GM19025 (cell line): ENCODE measurements at regions not wholly inside any gene's neighbourhood (a gene's known extent, or its start where the extent isn't known, plus 50 kb on each side); places are given as distances from the start of the nearest gene placed in this dataset.
"Not testable (repeated sequence)": the region's sequence is repeated elsewhere in the genome, so short reads cannot be mapped to it uniquely, and the experiment has no call there.

Experiments used
- ATAC-seq: cut with Tn5 transposase; IDR thresholded peaks from one replicate; pipeline ENCODE4 v1.9.1; 2021; ENCODE audit warnings: mild to moderate bottlenecking, low read depth, moderate library complexity; ENCODE audit not compliant: unreplicated experiment

- ATAC-seq = no peak
Observed at GRCh38 chr6:50992704-50993625, 174.3 kb downstream of the TFAP2B start.

DNA sequence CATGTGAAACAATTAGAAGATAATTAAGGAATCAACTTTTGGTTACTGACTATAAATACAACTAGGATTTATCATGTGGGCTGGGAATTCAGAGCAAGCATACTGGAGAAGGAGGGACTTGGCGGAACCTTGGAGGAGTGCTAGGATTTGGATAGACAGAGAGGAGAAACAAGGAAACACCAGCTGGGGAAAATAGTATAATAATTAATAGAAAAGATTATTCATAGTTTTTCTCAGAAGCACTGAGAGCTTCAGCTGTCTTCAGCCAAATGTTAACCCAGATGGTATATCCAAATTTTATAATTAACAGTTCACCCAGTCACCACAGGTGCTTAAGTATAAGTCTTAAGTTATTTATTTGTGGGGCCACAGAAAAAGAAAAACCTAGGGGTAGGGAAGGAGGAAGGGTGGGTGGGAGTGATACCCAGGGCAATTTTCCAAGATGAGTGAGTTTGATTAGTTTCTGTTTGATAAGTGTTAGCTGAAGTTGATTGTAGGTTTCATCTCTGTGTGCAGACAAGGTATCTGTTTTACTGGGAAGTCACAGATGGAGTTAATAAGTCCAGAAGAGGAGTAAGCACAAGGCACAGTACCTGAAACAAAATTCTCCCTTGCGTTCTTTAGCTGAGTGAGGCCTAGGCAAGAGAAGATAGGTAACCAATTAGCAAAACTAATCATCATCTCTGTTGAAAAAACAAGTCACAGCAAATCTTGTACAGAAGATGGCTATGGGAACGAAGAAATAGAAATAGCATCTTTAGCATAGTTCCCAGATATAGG, 175.5 kb downstream of the TFAP2B start:
- ATAC-seq = peak; percentile 56

DNA sequence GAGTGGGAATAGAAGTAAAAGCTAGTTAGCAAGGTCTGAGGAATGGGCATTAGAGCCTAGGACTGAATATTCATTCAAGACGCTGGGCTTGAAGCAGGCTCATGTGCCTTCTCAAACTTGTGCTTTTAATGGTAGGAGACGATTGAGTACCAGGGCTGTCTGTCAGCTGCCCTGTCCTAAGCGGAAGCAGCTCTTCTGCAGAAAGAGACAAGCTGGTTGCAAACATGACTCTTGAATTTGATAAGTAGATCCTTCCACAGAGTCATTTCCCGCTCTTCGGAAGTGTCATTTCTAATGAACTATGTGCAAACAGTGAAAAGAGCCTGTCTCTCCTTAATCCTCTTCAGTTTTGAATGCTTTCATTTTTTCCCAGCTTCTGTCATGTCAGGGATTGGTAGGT, 176.4 kb downstream of the TFAP2B start:
- no peak for ATAC-seq

GRCh38 chr6:50998905-50999304, 180.2 kb downstream of the TFAP2B start:
- ATAC-seq = no peak

GRCh38 chr6:51001399-51001798, 182.7 kb downstream of the TFAP2B start:
- no peak for ATAC-seq

DNA sequence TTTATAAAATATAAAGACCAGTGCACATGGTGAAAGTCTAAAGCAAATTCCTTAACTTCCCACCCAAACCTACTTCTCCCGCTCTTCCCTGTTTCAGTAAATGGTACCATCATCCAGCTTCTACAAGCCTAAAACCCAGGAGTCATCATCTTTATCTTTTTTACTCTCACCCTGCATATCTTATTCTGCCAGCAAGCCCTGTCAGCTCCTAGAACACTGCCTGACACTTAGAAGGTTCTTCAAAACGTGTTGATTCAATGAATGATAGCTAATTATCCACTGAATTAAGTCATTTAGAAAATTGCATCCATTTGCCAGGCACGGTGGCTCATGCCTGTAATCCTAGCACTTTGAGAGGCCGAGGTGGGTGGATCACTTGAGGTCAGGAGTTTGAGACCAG, 185.7 kb downstream of the TFAP2B start:
- no peak for ATAC-seq

- ATAC-seq = no peak
Observed at GRCh38 chr6:51005779-51006178, 187.1 kb downstream of the TFAP2B start.

DNA sequence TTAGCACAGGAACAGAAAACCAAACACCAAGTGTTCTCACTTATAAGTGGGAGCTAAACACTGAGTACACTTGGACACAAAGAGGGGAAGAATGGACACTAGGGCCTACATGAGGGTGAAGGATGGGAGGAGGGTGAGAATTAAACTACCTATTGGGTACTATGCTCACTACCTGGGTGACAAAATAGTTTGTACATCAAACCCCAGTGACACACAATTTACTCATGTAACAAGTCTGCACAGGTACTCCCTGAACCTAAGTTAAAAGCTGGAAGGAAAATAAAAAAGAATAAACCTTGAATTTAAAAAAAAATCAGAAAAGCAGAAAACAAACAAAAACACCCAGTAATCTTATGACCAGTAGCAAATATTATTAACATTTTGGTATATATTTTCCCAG, 188.6 kb downstream of the TFAP2B start:
- no peak for ATAC-seq

DNA sequence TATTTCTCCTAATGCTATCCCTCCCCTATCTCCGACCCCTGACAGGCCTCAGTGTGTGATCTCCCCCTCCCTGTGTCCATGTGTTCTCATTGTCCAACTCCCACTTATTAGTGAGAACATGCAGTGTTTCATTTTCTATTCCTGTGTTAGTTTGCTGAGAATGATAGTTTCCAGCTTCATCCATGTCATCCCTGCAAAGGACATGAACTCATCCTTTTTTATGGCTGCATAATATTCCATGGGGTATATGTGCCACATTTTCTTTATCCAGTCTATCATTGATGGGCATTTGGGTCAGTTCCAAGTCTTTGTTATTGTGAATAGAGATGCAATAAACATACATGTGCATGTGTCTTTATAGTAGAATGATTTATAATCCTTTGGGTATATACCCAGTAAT, 190.0 kb downstream of the TFAP2B start:
- ATAC-seq = not testable (repeated sequence)

- no peak for ATAC-seq
Observed at GRCh38 chr6:51013376-51013775, 194.7 kb downstream of the TFAP2B start.

- no peak for ATAC-seq
Observed at GRCh38 chr6:51015394-51015793, 196.7 kb downstream of the TFAP2B start.

GRCh38 chr6:51016489-51016888, 197.8 kb downstream of the TFAP2B start:
- no peak for ATAC-seq

GRCh38 chr6:51019806-51020205, 201.1 kb downstream of the TFAP2B start:
- no peak for ATAC-seq

DNA sequence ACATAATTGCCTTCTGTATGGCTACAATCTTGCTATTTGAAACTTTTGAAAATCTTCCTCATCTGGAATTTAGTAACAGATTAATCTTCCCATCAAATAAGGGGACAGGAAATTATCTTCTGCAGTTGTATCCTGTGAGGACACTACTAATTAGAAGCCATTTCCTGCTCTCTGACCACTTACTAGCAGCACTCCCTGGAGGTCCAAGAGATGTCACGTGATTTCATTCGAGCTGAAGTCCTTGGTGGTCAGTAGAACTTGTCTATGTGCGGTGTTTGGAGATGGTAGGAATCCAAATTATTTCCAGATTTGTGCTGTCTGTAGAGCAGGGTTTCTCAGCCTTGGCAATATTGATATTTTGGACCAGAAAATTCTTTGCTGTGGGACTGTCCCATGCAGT, 202.5 kb downstream of the TFAP2B start:
- no peak for ATAC-seq

- no peak for ATAC-seq
Observed at GRCh38 chr6:51024126-51024525, 205.5 kb downstream of the TFAP2B start.

- no peak for ATAC-seq
Observed at GRCh38 chr6:51025082-51025777, 206.6 kb downstream of the TFAP2B start.

DNA sequence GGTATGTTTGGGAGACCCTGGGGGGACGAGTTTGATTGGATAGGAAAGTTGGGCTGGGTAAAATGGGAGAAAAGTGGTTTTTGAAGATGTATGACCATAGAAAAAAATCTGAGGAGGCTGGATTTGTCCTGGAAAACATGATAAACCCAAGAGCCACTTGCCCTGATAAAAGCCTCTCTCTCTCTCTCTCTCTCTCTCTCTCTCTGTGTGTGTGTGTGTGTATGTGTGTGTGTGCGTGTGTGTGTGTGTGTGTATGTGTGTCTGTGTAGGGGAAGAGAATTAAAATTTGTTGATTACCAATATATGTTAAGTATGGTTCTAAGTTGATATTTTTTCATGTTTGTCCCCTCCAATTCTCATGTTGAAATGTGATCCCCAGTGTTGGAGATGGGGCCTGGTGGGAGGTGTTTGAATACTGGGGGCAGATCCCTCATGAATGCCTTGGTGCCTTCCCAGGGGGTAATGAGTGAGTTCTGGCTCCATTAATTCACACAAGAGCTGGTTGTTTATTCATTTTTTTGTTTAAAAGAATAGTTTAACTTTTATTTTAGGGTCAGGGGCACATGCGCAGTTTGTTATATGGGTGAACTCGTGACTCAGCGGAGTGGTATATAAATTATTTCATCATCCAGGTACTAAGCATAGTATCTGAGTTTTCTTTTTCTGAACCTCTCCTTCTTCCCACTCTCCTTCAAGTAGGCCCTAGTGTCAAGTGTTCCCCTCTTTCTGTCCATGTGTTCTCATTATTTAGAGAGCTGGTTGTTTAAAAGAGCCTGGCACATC, 208.8 kb downstream of the TFAP2B start:
- ATAC-seq = no peak

GRCh38 chr6:51028276-51028675, 209.6 kb downstream of the TFAP2B start:
- no peak for ATAC-seq

GRCh38 chr6:51029561-51029960, 210.9 kb downstream of the TFAP2B start:
- no peak for ATAC-seq

DNA sequence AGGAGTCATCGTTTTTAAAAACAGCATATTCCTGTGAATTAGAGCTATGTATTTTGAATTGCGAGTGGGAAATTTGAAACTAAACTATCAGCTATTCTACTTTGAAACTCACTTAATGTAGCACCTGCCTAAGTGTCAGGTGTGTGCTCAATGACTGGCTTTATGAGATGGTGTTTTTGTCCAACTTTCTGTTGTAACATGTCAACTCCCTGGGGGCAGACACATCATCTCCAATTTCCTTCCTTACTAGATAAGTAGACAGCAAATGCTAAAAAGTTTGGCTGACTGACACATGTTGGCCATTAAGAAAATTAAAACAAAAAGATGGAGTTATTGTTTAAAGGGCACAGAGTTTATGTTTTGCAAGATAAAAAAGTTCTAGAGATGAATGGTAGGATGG, 226.9 kb downstream of the TFAP2B start:
- ATAC-seq = no peak
